ENCODE measurements at regions not wholly inside any gene's neighbourhood (a gene's known extent, or its start where the extent isn't known, plus 50 kb on each side); places are given as distances from the start of the nearest gene placed in this dataset.
"Not testable (repeated sequence)": the region's sequence is repeated elsewhere in the genome, so short reads cannot be mapped to it uniquely, and the experiment has no call there.

DNA sequence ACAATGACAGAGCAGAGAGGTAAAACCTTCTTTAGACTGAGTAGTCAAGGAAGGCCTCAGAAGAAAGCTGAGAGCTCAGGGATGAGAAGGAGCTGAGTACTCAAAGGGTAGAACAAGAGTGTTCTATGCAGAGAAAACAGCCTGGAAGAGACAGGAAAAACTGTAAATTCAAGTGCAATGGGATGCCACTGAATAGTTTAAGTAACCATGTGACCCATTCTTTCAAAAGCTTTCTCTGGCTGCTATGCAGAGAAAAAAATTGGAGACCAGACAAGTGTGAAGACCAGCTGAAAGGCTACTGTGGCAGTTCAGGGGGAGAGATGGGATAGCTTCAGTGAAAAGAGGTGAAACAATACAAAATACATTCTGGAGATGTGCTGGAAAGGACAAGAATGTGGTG, 61.3 kb upstream of the RNF38 start:
- DNase-seq, result peak; percentile 7

- not testable (repeated sequence) for DNase-seq
These were observed 58.4 kb upstream of the RNF38 start for GRCh38 chr9:36458430-36458915.

GRCh38 chr9:36457836-36458429, 57.9 kb upstream of the RNF38 start:
- no peak for DNase-seq

DNA sequence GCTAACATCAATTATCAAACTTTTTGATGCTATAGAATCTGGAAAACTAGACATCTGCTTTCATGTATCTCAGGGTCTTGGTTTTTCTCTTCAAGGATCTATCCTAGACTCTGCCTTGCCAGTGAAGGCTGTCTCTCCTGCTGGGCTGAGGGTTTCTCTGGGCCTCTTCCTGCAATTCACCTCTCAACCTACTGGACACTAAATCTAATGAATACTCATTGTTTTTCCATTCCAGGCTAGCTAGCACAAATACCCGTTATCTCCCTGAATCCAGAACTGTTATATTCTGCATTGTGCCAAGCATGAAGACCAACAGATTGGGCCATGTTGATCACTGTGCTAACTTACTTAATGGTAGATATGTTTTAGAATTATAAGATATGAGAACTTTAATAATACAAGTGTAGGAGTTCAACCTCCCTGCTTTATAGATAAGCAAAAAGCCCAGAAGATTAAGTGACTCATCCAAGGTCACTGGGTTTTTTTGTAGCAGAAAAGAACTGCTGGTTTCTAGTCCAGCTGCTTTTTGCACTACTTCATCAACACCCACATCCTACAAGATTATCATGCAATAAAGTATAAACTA, 56.5 kb upstream of the RNF38 start:
- DNase-seq, result no peak

DNA sequence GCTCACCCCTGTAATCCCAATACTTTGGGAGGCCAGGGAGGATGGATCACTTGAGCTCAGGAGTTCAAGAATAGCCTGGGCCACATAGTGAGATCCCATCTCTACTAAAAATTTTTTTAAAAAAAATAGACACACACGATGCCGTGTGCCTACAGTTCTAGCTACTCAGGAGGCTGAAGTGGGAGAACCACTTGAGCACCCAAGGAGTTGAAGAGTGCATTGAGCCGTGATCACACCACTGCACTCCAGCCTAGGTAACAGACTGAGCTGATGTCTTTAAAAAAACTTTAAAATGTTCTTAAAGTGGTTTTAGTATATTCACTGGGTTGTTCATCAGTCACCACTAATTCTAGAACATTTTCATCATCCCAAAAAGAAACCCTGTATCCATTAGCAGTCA, 51.9 kb upstream of the RNF38 start:
- DNase-seq, result no peak

GRCh38 chr9:36450110-36450732, 50.2 kb upstream of the RNF38 start:
- peak; percentile 64 for DNase-seq

All from eye (tissue), 1 donor.